WTC11 (cell line): ENCODE measurements at regions not wholly inside any gene's neighbourhood (a gene's known extent, or its start where the extent isn't known, plus 50 kb on each side); places are given as distances from the start of the nearest gene placed in this dataset.

Source experiments
- AFF4 ChIP-seq: sonication (generic); formaldehyde crosslinking; IDR thresholded peaks from 2 replicates; pipeline ENCODE4 v1.8.1; 2023; ENCODE audit warnings: mild to moderate bottlenecking, missing genetic modification reagents, borderline replicate concordance
- RELA ChIP-seq: sonication (generic); formaldehyde crosslinking; IDR thresholded peaks from 2 replicates; pipeline ENCODE4 v1.8.1; 2022; ENCODE audit warnings: missing genetic modification reagents, mild to moderate bottlenecking, borderline replicate concordance

- TF ChIP-seq RELA (no peak), AFF4 (CRISPR knock-in tag) (no peak)
Observed at GRCh38 chrX:118255921-118256320, 90.0 kb upstream of the WDR44 start.
